GM19328 (cell line): ENCODE measurements at regions not wholly inside any gene's neighbourhood (a gene's known extent, or its start where the extent isn't known, plus 50 kb on each side); places are given as distances from the start of the nearest gene placed in this dataset.
A peak's percentile ranks its signal among the peaks of the same experiment; 100 is the strongest.
"Not testable (repeated sequence)": the region's sequence is repeated elsewhere in the genome, so short reads cannot be mapped to it uniquely, and the experiment has no call there.

Experiments
- ATAC-seq: cut with Tn5 transposase; IDR thresholded peaks from one replicate; pipeline ENCODE4 v1.9.1; 2021; ENCODE audit warnings: mild to moderate bottlenecking, moderate library complexity; ENCODE audit not compliant: unreplicated experiment

DNA sequence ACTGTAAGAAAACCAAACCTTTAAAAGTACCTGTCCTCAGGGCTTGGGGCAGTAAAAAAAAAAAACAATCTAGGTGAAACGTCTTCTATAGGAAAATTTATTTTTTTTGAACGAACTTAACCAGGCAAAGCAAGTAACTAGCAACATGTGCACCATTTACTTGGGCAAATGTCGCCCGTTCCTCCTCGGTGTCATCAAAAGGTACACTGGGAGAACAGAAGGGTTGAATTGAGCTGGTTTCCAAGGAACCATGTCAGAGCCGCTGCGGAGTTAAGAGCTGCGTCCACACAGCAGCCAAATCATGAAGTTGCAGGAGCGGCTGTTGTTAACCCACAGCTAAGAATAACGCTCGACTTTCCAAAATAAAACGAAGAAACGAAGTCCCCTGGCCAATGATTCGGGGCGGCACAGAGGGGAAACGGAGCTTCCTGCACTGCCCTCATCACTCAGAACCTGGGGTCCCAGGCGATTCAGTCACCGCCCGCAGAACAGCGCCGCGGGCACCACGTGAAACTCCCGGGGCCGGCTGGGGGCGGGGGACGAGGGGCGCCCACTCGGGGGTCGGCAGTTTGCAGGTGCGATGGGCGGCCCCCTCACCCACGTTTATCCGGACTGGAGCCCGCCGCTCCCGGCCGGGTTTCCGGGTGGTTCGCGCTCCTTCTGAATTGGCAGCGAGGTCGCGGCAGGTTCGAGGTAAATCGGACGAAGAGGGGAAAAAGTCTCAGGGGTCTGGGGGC lies 53.6 kb upstream of the PLGLB1 start:
- ATAC-seq = peak; percentile 0

DNA sequence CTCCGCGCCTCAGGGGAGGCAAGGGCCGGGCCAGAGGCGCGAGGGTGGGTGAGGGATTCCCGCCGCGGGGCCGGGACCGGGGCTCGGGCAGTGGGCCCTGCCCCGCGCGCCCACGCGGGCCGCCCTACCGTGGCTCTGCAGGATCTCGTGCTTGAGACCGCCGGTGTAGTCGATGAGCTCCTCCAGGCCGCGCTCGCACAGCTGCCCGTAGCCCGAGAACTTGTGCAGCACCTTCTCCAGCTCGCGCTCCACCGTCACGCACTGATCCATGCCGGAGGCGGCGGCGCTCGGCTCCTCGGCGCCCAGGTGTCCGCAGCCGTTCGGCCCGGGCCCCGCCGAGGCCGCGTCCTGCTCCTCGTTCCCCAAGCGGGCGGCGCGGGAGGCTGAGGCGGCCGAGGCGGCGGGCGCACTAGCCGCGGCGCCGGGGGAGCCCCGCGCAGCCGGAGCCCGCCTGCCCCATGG lies 54.2 kb upstream of the PLGLB1 start:
- ATAC-seq = peak; percentile 36

DNA sequence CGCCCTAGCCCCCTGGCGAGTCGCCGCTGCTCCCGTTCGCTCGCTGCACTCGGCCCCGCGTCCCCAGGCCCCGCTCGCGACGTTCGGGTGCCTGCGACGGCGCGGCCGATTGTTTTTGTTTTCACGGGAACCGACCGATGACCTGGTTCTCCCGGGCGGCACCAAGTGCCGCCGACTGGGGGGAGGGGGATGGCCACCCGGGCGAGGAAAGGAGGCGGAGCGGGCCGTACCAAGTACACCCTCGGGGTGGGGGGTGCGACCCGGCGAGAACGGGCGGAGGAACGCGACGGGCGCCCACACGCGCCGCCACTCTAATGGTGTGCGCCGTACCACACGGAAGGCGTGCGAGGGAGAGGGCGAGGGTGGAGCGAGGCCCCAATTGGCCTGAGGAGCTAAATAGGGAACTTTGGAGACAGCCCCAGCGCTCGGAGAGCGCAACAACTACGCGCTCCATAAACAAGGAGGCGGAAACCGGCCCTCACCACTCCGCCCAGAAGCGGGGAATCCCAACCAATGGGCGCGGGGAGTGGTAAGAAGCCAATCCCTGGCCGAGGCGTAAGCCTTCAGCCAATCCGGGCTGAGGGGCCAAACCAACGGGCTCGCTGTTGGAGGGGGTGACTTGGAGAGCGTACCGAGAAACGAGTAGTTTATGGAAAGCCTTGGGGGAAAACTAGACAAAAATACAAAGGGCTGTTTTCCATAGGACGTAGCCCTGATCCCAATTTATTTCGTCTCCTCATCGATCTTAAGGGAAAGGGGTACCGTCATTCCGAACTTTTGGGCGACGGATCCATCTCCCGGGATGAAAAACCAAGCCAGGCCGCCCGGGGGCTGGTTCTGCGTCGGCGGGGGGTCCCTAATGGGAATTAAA lies 54.8 kb upstream of the PLGLB1 start:
- ATAC-seq = peak; percentile 88

DNA sequence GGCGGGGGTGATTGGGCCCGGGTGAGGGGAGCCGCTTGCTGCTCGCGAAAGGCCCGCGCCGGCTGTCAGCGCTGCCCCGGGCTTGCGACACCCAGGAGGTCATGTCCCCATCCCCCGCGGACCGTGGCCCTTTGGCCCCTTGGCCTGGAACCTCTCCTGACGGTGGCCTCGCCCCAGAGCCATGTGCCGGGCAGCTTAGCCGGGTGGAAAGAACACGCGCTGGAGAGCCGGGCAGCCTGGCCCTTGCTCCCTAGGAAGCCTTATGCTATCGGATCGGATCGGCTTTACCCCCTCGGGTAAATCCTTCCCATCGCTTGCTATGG lies 55.4 kb upstream of the PLGLB1 start:
- not testable (repeated sequence) for ATAC-seq

DNA sequence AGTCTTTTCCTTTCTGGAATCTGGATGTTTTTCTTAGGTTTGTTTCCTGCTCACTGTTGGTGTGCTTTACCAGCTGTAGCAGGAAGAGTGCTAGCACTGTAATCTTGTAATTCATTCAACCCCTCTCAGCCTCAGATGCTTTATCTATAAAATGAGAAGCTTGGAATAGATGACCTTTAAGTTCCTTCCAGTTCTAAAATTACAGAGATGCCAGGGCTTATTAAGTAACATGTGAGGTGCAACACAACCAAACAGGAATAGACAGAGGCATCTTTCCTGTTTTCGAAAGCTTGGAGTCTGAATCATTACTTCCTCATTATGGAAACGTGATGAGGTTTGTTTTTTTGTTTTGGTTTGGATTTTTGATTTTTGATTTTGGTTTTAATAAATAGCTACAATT lies 60.1 kb upstream of the PLGLB1 start:
- ATAC-seq = not testable (repeated sequence)

DNA sequence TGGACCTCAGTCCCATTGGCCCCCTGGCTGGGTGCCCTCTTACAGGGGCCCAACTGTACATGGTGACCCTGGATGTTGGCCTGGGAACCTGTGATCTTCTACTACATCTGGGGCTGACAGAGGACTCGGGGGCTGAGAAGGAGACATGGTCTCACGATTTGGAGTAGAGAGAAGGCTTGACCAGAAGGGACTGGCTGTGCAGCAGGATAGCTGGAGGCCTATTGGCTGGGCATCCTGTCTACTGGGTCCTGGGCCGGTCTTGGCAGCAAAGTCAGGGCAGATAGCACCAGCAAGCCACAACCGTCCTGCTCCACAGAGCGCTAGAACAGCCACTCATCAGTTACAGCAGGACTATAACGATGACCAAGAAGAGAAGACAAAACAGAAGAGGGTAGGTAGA lies 66.4 kb upstream of the PLGLB1 start:
- ATAC-seq = not testable (repeated sequence)

DNA sequence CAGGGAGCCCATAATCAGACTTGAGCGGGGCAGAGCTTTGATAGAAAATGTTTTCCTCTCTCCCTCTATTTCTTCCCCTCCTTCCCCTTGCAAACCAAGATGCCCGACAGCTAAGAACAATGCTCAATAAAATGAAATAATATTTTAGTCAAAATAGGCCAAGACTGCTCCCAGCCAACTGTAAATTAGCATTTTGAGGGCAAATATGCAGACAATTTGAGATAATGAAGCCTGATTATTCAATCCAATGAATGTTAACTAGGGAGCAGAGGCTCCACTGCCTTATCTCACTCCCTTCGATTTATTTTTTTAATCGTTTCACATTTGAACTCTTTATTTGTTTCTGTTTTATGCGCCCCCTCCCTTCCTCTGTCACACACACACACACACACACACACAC lies 67.8 kb upstream of the PLGLB1 start:
- not testable (repeated sequence) for ATAC-seq

DNA sequence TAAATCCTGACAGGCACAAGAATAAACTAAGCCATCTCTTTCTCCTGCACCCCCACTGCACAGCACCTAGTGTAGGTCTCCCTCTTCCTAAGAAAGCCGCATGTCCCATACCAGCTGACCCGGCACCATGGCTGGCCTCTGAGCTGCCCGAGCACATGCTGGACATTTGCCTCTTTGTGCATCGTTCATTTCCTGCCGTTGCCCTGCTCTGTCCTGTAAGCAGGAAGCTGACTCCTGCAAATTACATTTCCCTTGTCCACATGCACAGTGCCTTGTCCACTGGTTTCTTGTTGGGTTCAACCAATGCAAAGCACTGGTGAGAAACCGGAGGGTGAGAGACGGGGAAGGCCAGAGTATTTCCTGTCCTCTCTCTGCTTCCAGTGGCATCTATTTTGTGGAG lies 71.6 kb upstream of the PLGLB1 start:
- not testable (repeated sequence) for ATAC-seq

DNA sequence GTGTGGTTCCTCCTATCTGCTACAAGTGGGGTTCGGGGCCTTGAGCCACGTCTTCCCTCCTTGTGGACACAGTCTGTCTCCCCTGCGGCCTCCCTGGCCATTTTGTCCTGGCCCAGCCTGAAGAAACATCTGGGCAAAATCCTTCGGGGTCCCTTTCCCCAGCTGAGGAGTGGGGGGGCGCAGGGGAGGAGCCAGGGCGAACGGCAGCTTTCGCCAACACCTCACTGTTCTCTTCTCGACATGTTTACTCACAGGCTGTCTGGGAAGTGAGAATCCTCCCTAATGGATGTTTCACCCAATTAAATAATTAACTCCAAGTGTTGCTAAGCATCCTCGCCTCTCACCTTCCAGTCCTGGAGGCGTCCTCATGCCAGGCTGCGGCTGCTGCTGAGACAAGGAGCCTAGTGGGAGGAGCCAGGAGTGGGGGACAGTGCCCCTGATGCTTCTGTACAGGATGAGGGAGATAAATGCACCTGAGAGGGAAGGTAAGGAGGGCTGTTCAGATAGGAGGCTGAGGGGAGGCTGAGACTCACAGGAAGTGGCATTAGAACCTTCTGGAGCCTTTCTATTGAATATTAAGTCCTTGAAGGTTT lies 72.4 kb upstream of the PLGLB1 start:
- ATAC-seq = not testable (repeated sequence)

DNA sequence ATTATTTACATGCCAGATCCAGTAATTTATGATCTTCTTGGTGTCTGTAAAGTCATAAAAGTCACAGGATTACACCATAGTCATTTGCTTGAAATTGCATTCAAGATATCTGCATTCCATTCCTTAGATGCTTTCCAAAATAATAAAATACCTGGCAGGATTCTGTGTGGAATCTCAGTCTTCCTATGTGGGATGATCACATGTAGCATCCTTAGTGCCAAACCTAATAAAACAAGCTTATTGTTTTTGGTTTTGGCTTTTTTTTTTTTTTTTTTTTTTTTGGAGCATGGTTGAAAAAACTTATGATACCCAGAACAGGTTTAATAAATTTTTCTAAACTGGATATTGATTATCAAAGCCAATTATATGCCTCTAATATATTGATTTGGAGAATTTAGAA lies 74.2 kb upstream of the PLGLB1 start:
- not testable (repeated sequence) for ATAC-seq

DNA sequence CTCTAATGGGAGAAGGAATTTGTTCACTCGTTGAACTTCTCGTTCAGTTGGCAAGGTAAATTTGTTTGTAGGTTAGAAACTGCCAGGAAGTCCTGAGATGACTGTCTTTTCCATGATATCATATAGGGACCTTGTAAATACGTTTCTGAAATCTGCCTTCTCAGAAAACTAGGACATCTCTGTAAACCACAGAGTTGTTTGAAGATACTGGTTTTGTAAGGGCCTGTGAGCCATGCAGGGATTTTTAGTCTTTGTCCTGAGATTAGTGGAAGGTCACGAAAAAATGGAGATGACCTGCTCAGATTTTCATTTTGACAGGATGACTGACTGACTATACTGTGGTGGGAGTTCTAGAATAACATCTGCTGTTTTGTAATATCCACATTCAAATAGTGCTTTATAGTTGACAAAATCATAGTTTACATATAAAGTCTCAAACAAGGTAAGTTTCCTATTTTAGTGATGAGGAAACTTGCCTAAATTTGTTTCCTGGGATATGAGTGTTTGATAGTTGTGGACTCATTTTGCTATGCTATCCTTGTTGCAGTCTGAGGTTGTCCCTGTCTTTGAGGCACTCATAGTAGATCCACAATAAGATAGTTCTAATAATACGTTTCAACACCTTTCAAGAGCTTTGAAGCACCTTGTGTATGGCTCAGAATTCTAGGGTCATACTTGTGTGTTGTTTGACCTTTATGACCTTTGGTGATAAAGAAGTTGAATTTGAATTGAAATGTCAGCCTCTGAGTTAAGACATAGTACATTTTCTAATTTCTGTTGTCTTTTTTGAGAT lies 107.3 kb upstream of the PLGLB1 start:
- not testable (repeated sequence) for ATAC-seq

DNA sequence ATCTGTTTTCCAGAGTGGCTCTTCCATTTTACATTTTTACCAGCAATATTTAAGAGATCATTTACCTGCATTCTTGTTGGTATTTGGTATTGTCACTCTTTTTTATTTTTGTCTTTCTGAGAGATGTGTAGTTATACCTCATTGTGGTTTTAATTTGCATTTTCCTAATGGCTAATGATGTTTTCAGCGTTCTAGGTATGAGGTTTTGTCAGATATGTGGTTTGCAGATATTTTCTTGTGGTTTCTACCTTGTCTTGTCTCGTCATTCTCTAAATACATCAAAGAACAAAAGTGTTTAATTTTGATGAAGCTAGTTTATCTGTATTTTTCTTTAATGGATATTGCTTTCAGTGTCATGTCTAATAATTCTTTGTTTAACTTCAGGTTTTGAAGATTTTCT lies 110.9 kb upstream of the PLGLB1 start:
- ATAC-seq = not testable (repeated sequence)

DNA sequence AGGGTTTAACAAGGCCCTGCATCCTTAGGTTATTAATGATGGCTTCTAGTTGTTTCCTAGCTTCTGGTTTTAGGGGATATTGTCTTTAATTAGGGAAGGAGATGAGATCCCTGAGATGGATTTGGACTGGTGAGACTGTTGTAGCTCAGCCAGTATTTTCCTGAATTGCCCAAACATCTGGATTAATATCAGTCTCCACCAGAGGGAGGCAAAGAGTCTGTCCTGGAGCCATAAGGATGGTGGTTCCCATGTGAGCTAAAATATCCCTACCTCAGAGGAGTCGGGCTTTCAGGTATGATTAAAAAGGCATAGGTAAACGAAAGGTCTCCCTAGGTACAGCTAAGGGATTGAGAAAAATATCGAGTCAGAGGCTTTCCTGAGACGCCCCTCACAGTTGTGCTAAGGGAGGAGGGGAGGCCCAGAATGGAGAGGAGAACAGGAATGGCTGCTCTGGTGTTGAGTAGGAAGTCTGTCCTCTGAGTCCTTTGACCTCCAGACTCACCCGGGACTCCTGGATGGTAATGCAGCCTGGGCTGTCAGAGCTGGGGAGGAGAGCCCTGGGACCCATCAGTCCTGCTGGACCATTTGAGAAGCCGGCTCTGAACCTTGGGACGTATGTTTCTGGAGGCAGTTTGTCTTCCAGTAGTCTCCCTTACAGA lies 130.3 kb upstream of the PLGLB1 start:
- ATAC-seq = not testable (repeated sequence)

DNA sequence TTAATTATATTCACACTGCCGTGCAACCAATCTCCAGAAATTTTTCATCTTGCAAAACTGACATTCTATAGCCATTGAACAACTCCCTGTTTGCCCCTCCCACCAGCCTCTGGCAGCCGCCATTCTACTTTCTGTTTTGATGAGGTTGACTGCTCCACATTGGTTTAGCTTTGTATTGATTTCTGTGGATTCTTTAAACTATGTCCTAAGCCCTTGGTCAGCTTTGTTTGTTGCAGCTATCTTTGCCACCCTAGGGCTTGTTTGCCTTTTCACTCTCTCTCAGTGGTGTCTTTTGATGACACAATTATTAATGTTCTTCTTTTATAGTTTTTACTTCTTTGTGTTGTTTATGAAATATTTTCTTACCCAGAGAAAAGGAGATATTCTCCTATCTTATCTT lies 152.8 kb upstream of the PLGLB1 start:
- not testable (repeated sequence) for ATAC-seq

DNA sequence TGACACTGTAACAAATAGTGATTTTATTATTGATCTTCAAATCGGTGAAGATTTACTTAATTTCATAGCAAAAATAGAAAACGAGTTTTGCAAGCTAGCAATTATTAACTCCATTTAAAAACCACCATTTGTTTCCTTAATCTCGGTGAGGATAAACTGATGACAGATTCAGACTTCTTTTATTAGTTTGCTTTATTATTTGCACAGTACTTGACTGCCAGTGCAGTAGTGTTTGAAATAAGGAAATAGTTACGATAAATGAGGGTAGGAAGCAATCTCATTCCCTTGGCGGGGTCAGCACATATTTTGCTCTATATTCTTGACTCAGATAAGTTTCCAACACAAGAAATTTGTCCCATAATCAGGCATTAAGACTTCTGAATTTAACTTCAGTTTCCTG lies 161.7 kb upstream of the PLGLB1 start:
- ATAC-seq = not testable (repeated sequence)

DNA sequence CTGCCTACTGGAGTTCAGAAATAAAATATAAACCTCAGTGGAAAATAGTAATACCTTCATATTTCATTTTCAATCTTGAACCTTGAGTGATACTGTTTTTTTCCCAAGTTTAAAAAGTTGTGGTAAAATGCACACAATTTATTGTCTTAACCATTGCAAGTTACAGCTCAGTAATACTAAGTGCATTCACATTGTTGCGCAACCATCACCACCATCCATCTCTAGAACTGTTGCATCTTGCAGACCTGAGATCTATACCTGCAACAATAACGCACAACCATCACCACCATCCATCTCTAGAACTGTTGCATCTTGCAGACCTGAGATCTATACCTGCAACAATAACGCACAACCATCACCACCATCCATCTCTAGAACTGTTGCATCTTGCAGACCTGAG lies 162.6 kb upstream of the PLGLB1 start:
- ATAC-seq = not testable (repeated sequence)

DNA sequence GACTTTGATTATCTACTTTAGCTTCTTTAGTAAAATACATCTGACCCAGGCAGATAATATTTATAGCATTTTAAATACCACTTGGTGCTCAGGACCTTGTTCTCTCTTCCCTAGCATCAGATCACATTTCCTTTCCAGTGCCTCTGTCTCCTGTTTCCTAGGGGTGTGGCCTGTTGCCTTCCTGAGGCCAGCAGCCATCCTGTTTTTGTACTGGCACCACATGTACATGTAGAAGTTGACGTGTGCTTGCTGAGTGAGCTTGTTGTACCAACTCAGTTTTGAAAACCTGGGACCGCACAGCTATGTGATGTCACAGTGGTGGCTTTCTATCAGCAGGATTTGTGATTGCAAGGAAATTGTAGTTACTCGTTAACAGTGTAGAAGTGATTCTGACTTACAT lies 167.6 kb upstream of the PLGLB1 start:
- not testable (repeated sequence) for ATAC-seq

DNA sequence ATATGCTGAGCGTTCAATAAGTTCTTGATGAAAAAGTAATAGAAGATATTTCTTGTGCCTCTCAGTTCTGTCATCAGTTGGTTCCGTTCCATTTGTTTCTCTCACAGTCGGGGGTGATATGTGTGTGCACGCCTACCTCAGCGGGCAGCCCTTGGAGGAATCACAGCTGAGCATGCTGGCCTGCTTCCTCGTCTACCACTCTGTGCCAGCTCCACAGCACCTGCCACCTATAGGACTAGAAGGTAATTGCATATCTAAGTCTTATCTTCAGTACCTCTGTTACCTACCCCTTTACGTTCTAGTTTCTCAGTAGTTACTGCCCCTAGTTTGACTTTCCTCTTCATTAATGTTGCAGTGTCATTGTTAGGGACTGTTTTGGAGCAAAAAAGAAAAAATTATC lies 171.7 kb upstream of the PLGLB1 start:
- ATAC-seq = peak; percentile 91

DNA sequence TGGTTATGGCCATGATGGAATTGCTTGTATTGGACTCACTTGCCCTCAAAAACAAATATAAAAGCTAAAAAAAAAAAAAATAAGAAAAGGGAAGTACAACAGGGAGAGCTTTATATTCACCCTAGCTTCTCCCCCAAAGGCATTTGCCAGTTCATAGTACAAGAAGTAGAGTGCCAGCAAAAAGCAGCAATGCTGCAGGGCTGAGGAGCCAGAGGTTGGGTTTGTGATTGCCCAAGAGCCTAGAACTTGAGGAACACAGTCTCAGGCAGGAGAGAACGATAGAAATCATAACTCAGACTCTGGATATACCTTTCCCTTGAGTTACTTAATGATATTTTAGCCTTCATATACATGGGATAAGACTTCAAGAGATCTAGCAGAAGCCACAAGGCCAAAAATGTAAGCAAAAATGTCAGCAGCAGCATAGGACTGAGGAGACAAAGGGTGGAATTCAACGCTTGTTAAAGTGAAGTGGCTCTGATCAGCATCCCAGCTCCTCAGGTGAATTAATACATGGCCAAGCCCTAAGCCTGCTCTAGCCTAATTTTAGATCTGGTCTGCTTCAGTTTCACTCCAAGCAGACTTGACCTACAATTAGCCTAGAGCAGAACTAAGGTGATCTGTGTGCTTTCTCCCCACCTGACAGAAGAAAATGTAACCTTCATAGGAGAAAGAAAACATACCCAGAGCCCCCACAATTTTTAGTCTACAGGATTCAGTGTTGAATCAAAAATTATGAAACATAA lies 172.8 kb upstream of the PLGLB1 start:
- not testable (repeated sequence) for ATAC-seq
